Body of pancreas (tissue), 4 donors: ENCODE measurements at regions not wholly inside any gene's neighbourhood (a gene's known extent, or its start where the extent isn't known, plus 50 kb on each side); places are given as distances from the start of the nearest gene placed in this dataset.
"Not testable (repeated sequence)": the region's sequence is repeated elsewhere in the genome, so short reads cannot be mapped to it uniquely, and the experiment has no call there.

ENCODE experiments used
- CTCF ChIP-seq, 7 experiments: fragments of 450-650 bp in 4 of 7; fragments of 200-600 bp in 3 of 7; sonication (generic) in 3 of 7; IDR thresholded peaks; one replicate each; pipeline ENCODE4 v1.5.1; 2016 to 2019; ENCODE audit warnings: antibody characterized with exemption in 7 of 7
- POLR2A ChIP-seq, 3 donors: fragments of 450-650 bp; IDR thresholded peaks; one replicate each; pipeline ENCODE4 v1.6.1; 2016; ENCODE audit warnings: antibody characterized with exemption in 3 of 3, mild to moderate bottlenecking in 2 of 3

GRCh38 chr15:20267051-20267730, 274.4 kb downstream of the GOLGA6L6 start:
- TF ChIP-seq CTCF, POLR2A (IDR thresholded peaks at IDR 0.05): not testable (repeated sequence)
